IPS-15b (cell line): ENCODE measurements at regions not wholly inside any gene's neighbourhood (a gene's known extent, or its start where the extent isn't known, plus 50 kb on each side); places are given as distances from the start of the nearest gene placed in this dataset.

ENCODE experiments used
- H3K27me3 ChIP-seq: one replicate; pipeline ENCODE4 v1.6.1; 2013; ENCODE audit warnings: low read length; ENCODE audit not compliant: control insufficient read depth, insufficient read depth
- H3K36me3 ChIP-seq: one replicate; pipeline ENCODE4 v1.6.1; 2013; ENCODE audit warnings: low read length; ENCODE audit not compliant: control insufficient read depth, insufficient read depth
- H3K4me1 ChIP-seq: one replicate; pipeline ENCODE4 v1.6.1; 2013; ENCODE audit warnings: mild to moderate bottlenecking, low read length; ENCODE audit not compliant: control insufficient read depth, insufficient read depth
- H3K4me3 ChIP-seq: one replicate; pipeline ENCODE4 v1.5.1; 2013; ENCODE audit warnings: low read depth, low read length
- H3K9ac ChIP-seq: one replicate; pipeline ENCODE4 v1.6.1; 2013; ENCODE audit warnings: low read depth, mild to moderate bottlenecking, low read length
- H3K9me3 ChIP-seq: one replicate; pipeline ENCODE4 v1.6.1; 2013; ENCODE audit warnings: mild to moderate bottlenecking, low read length; ENCODE audit not compliant: control insufficient read depth, insufficient read depth

DNA sequence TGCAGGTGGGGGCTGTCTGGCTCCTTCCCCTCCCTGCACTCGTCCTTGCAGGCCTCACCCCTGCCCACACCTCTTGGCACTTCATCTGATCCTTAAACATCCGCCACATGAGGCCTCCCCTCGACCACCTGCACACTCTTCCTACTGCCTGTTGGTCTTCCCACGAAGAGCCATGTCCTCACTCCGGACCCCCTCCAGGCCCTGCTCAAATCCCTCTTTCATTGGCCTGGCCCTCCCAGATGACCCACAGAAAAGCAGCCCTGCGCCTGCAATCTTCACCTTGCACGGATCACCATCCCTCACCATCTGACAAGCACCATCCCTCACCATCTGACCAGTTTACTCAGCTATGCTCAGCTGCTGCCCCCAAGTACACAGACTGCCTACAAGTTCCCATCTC is 193.6 kb downstream of the BCL11B start:
- Histone ChIP-seq H3K9ac (no peak overlapping the region), H3K4me1 (no peaks in the 10 kb centered on the region), H3K27me3 (no peaks in the 10 kb centered on the region), H3K36me3 (no peaks in the 10 kb centered on the region), H3K9me3 (no peaks in the 10 kb centered on the region), H3K4me3 (no peak overlapping the region)

- Histone ChIP-seq H3K4me3 (no peak overlapping the region), H3K4me1 (no peaks in the 10 kb centered on the region), H3K9ac (no peak overlapping the region), H3K9me3 (no peaks in the 10 kb centered on the region), H3K36me3 (no peaks in the 10 kb centered on the region), H3K27me3 (no peaks in the 10 kb centered on the region)
Measured at GRCh38 chr14:99079061-99079727, 192.8 kb downstream of the BCL11B start.

GRCh38 chr14:99080306-99080705 is 191.7 kb downstream of the BCL11B start:
- no peaks in the 10 kb centered on the region for H3K27me3 ChIP-seq
- no peaks in the 10 kb centered on the region for H3K4me1 ChIP-seq
- no peak overlapping the region for H3K9ac ChIP-seq
- no peaks in the 10 kb centered on the region for H3K9me3 ChIP-seq
- H3K36me3 ChIP-seq, result no peaks in the 10 kb centered on the region
- no peak overlapping the region for H3K4me3 ChIP-seq

- no peaks in the 10 kb centered on the region for H3K9me3 ChIP-seq
- no peak overlapping the region for H3K4me3 ChIP-seq
- H3K4me1 ChIP-seq, result no peaks in the 10 kb centered on the region
- no peaks in the 10 kb centered on the region for H3K27me3 ChIP-seq
- no peak overlapping the region for H3K9ac ChIP-seq
- no peaks in the 10 kb centered on the region for H3K36me3 ChIP-seq
Measured at GRCh38 chr14:99081156-99081765, 190.7 kb downstream of the BCL11B start.

DNA sequence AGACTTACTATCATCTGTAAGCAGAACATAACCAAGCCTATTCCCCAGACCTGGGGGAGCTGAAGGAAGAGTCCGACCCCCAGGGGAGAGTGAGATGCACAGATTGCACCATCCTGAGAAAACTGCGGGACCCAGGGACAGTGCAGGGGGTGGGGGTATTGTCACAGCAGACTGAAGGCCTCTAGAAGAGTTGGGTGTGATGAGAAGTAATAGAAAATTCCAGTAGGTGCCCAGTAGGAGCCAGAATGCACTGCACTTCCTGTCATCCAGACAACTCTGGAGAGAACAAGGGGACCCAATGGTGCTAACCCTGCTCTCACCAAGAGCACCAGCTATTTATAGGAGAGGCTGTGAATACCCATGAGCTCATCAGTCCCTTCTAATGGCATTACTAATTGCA is 190.1 kb downstream of the BCL11B start:
- H3K9ac ChIP-seq, result no peak overlapping the region
- no peaks in the 10 kb centered on the region for H3K9me3 ChIP-seq
- H3K27me3 ChIP-seq, result no peaks in the 10 kb centered on the region
- H3K4me1 ChIP-seq, result no peaks in the 10 kb centered on the region
- no peaks in the 10 kb centered on the region for H3K36me3 ChIP-seq
- H3K4me3 ChIP-seq, result no peak overlapping the region

- H3K4me1 ChIP-seq, result peaks cover 4% of the 10 kb centered on the region
- no peaks in the 10 kb centered on the region for H3K9me3 ChIP-seq
Measured at GRCh38 chr14:99093532-99094517, 178.2 kb downstream of the BCL11B start.

DNA sequence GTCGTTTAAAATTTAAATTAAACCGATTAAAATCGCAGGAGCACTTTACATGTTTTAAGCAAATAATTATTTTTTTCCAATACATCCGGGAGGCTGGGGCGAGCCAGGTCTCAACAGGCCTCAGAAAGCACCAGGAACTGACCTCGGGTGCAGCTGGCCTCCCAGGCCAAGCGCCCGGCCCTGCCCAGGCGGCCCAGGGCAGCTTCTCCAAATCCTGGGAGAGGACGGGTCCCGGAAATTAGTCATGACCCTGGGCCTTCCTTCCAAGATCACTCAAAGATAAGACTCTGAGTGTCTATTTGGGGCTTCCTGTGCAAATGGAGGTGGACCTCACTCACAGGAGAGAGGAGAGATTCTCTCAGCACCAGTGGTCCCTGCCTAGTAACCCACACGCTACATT is 177.1 kb downstream of the BCL11B start:
- Histone ChIP-seq H3K4me3 (no peak overlapping the region), H3K9me3 (no peaks in the 10 kb centered on the region), H3K9ac (no peak overlapping the region), H3K36me3 (no peaks in the 10 kb centered on the region), H3K27me3 (no peaks in the 10 kb centered on the region), H3K4me1 (peaks cover 4% of the 10 kb centered on the region)

More at GRCh38 chr14:99093532-99094517, 178.2 kb downstream of the BCL11B start:
- Histone ChIP-seq H3K9ac (no peak overlapping the region), H3K27me3 (no peaks in the 10 kb centered on the region), H3K4me3 (no peak overlapping the region), H3K36me3 (no peaks in the 10 kb centered on the region)

DNA sequence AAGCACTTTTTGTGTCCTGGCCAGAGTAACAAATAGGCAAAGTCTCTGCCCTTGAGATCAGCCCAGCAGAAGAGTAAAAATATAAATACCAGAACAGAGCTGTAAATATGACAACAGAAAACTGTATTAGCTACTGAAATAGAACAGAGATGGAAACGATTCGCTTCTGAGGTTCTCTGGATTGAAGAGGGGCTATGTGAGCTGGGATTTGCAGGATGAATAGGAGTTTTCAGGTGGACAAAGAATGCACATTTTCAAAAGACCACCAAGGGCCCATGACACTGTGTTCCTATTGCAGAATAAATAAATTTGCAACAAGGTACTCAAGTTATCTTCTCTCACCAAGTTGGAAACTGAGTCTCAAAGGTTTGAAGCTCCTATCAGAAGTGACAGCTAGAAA is 176.6 kb downstream of the BCL11B start:
- Histone ChIP-seq H3K9me3 (no peaks in the 10 kb centered on the region), H3K27me3 (no peaks in the 10 kb centered on the region), H3K9ac (no peak overlapping the region), H3K4me1 (peaks cover 4% of the 10 kb centered on the region), H3K36me3 (no peaks in the 10 kb centered on the region), H3K4me3 (no peak overlapping the region)

GRCh38 chr14:99098199-99098598 is 173.8 kb downstream of the BCL11B start:
- H3K4me1 ChIP-seq, result peaks cover 17% of the 10 kb centered on the region
- no peak overlapping the region for H3K9ac ChIP-seq
- no peaks in the 10 kb centered on the region for H3K9me3 ChIP-seq
- no peak overlapping the region for H3K4me3 ChIP-seq
- H3K27me3 ChIP-seq, result no peaks in the 10 kb centered on the region
- H3K36me3 ChIP-seq, result no peaks in the 10 kb centered on the region

DNA sequence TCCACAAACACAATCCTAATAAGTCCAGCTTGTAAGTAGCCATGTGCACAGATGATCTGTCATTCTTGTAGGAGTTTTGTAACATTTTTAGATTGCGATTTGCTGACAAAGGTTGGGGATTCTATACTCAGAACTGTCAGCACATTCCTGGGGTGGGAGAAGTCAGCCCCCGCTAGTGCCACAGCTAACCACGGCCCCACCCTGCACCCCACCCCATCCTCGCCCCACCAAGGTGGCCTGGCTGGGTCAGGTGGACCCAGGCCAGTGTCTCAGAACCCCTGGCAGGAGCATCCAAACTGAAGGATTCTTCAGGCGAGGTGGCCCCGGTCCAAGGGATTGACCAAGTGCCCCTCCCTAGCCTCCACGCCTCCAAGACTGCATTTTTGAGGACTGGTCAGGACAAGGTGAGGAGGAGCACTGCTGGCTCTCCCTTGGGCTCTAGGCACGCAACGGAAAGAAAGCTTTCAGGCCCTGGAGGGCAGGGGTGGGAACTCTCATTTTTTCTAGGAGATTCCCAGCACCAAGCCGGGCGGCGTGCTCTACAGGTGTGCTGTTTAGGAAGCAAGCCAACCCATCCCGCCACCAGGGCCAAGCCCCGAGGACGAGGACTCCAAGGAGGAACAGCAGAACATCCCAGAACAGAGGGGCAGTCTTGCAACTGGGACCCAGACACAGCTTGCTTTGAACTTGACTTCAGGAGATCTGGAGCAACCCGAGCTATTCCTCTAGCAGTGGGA is 172.8 kb downstream of the BCL11B start:
- peaks cover 13% of the 10 kb centered on the region for H3K4me1 ChIP-seq
- H3K9ac ChIP-seq, result no peak overlapping the region
- no peaks in the 10 kb centered on the region for H3K9me3 ChIP-seq
- H3K27me3 ChIP-seq, result no peaks in the 10 kb centered on the region
- H3K36me3 ChIP-seq, result no peaks in the 10 kb centered on the region
- no peak overlapping the region for H3K4me3 ChIP-seq

- no peaks in the 10 kb centered on the region for H3K9me3 ChIP-seq
- H3K4me3 ChIP-seq, result no peak overlapping the region
- H3K4me1 ChIP-seq, result peaks cover 13% of the 10 kb centered on the region
- H3K9ac ChIP-seq, result no peak overlapping the region
- no peaks in the 10 kb centered on the region for H3K27me3 ChIP-seq
- no peaks in the 10 kb centered on the region for H3K36me3 ChIP-seq
Measured at GRCh38 chr14:99100497-99101270, 171.3 kb downstream of the BCL11B start.
